Rectal smooth muscle tissue (tissue), 1 donor: ENCODE measurements at regions not wholly inside any gene's neighbourhood (a gene's known extent, or its start where the extent isn't known, plus 50 kb on each side); places are given as distances from the start of the nearest gene placed in this dataset.

Experiments used
- H3K27ac ChIP-seq: one replicate; pipeline ENCODE4 v1.7.0; 2013; ENCODE audit warnings: low read depth, low read length, inconsistent platforms
- H3K27me3 ChIP-seq: one replicate; pipeline ENCODE4 v1.7.0; 2013; ENCODE audit warnings: low read length; ENCODE audit not compliant: control insufficient read depth, insufficient read depth
- H3K36me3 ChIP-seq: one replicate; pipeline ENCODE4 v1.7.0; 2013; ENCODE audit warnings: low read length; ENCODE audit not compliant: control insufficient read depth, insufficient read depth
- H3K4me1 ChIP-seq: one replicate; pipeline ENCODE4 v1.7.0; 2013; ENCODE audit warnings: low read length; ENCODE audit not compliant: control insufficient read depth, insufficient read depth
- H3K4me3 ChIP-seq: one replicate; pipeline ENCODE4 v1.7.0; 2013; ENCODE audit warnings: low read length
- H3K9ac ChIP-seq: one replicate; pipeline ENCODE4 v1.7.0; 2013; ENCODE audit warnings: low read length

GRCh38 chr11:129324533-129325175 is 51.0 kb upstream of the BARX2 start:
- Histone ChIP-seq H3K36me3 (no peaks in the 10 kb centered on the region), H3K4me3 (no peak overlapping the region), H3K27ac (no peak overlapping the region), H3K9ac (no peak overlapping the region), H3K4me1 (no peaks in the 10 kb centered on the region), H3K27me3 (no peaks in the 10 kb centered on the region)

GRCh38 chr11:129323896-129324502 is 51.6 kb upstream of the BARX2 start:
- no peak overlapping the region for H3K4me3 ChIP-seq

GRCh38 chr11:129322941-129323340 is 52.7 kb upstream of the BARX2 start:
- Histone ChIP-seq H3K36me3 (no peaks in the 10 kb centered on the region), H3K4me1 (no peaks in the 10 kb centered on the region), H3K4me3 (no peak overlapping the region), H3K9ac (no peak overlapping the region), H3K27ac (no peak overlapping the region), H3K27me3 (no peaks in the 10 kb centered on the region)

More at GRCh38 chr11:129323896-129324502, 51.6 kb upstream of the BARX2 start:
- Histone ChIP-seq H3K9ac (no peak overlapping the region), H3K4me1 (no peaks in the 10 kb centered on the region), H3K36me3 (no peaks in the 10 kb centered on the region), H3K27me3 (no peaks in the 10 kb centered on the region), H3K27ac (no peak overlapping the region)

GRCh38 chr11:129321076-129321475 is 54.6 kb upstream of the BARX2 start:
- no peak overlapping the region for H3K9ac ChIP-seq
- no peak overlapping the region for H3K4me3 ChIP-seq
- no peak overlapping the region for H3K27ac ChIP-seq
- no peaks in the 10 kb centered on the region for H3K27me3 ChIP-seq
- H3K36me3 ChIP-seq = no peaks in the 10 kb centered on the region
- no peaks in the 10 kb centered on the region for H3K4me1 ChIP-seq

GRCh38 chr11:129320494-129320893 is 55.2 kb upstream of the BARX2 start:
- Histone ChIP-seq H3K9ac (no peak overlapping the region), H3K4me3 (no peak overlapping the region), H3K27me3 (no peaks in the 10 kb centered on the region), H3K4me1 (no peaks in the 10 kb centered on the region), H3K27ac (no peak overlapping the region), H3K36me3 (no peaks in the 10 kb centered on the region)

- H3K36me3 ChIP-seq = no peaks in the 10 kb centered on the region
- no peak overlapping the region for H3K4me3 ChIP-seq
- no peaks in the 10 kb centered on the region for H3K27me3 ChIP-seq
- no peak overlapping the region for H3K27ac ChIP-seq
- H3K4me1 ChIP-seq = no peaks in the 10 kb centered on the region
- no peak overlapping the region for H3K9ac ChIP-seq
Measured at GRCh38 chr11:129319751-129320150, 55.9 kb upstream of the BARX2 start.

- no peaks in the 10 kb centered on the region for H3K4me1 ChIP-seq
- no peaks in the 10 kb centered on the region for H3K36me3 ChIP-seq
Measured at GRCh38 chr11:129319201-129319600, 56.4 kb upstream of the BARX2 start.

GRCh38 chr11:129317571-129317970 is 58.1 kb upstream of the BARX2 start:
- Histone ChIP-seq H3K4me3 (no peak overlapping the region), H3K9ac (no peak overlapping the region), H3K27me3 (no peaks in the 10 kb centered on the region), H3K4me1 (no peaks in the 10 kb centered on the region), H3K27ac (no peak overlapping the region), H3K36me3 (no peaks in the 10 kb centered on the region)

More at GRCh38 chr11:129319201-129319600, 56.4 kb upstream of the BARX2 start:
- H3K27ac ChIP-seq = no peak overlapping the region
- H3K9ac ChIP-seq = no peak overlapping the region
- H3K4me3 ChIP-seq = no peak overlapping the region
- H3K27me3 ChIP-seq = no peaks in the 10 kb centered on the region

GRCh38 chr11:129316781-129317180 is 58.9 kb upstream of the BARX2 start:
- no peak overlapping the region for H3K4me3 ChIP-seq
- no peaks in the 10 kb centered on the region for H3K27me3 ChIP-seq
- no peak overlapping the region for H3K9ac ChIP-seq
- H3K36me3 ChIP-seq = no peaks in the 10 kb centered on the region
- H3K4me1 ChIP-seq = no peaks in the 10 kb centered on the region
- H3K27ac ChIP-seq = no peak overlapping the region

GRCh38 chr11:129315781-129316579 is 59.7 kb upstream of the BARX2 start:
- H3K4me3 ChIP-seq = no peak overlapping the region
- no peaks in the 10 kb centered on the region for H3K36me3 ChIP-seq
- H3K9ac ChIP-seq = no peak overlapping the region
- H3K27me3 ChIP-seq = no peaks in the 10 kb centered on the region
- H3K4me1 ChIP-seq = no peaks in the 10 kb centered on the region
- H3K27ac ChIP-seq = no peak overlapping the region

- no peak overlapping the region for H3K4me3 ChIP-seq
- no peaks in the 10 kb centered on the region for H3K4me1 ChIP-seq
- H3K9ac ChIP-seq = no peak overlapping the region
- no peaks in the 10 kb centered on the region for H3K27me3 ChIP-seq
- H3K27ac ChIP-seq = no peak overlapping the region
- H3K36me3 ChIP-seq = no peaks in the 10 kb centered on the region
Measured at GRCh38 chr11:129314371-129314770, 61.3 kb upstream of the BARX2 start.

- no peaks in the 10 kb centered on the region for H3K27me3 ChIP-seq
- no peaks in the 10 kb centered on the region for H3K36me3 ChIP-seq
- no peak overlapping the region for H3K9ac ChIP-seq
- H3K27ac ChIP-seq = no peak overlapping the region
- no peak overlapping the region for H3K4me3 ChIP-seq
- H3K4me1 ChIP-seq = no peaks in the 10 kb centered on the region
Measured at GRCh38 chr11:129313541-129314297, 61.9 kb upstream of the BARX2 start.
